HG03354 (cell line): ENCODE measurements at regions not wholly inside any gene's neighbourhood (a gene's known extent, or its start where the extent isn't known, plus 50 kb on each side); places are given as distances from the start of the nearest gene placed in this dataset.
"Not testable (repeated sequence)": the region's sequence is repeated elsewhere in the genome, so short reads cannot be mapped to it uniquely, and the experiment has no call there.

Experiments
- ATAC-seq: cut with Tn5 transposase; IDR thresholded peaks from one replicate; pipeline ENCODE4 v1.9.1; 2021; ENCODE audit warnings: mild to moderate bottlenecking; ENCODE audit not compliant: unreplicated experiment, poor library complexity, severe bottlenecking

DNA sequence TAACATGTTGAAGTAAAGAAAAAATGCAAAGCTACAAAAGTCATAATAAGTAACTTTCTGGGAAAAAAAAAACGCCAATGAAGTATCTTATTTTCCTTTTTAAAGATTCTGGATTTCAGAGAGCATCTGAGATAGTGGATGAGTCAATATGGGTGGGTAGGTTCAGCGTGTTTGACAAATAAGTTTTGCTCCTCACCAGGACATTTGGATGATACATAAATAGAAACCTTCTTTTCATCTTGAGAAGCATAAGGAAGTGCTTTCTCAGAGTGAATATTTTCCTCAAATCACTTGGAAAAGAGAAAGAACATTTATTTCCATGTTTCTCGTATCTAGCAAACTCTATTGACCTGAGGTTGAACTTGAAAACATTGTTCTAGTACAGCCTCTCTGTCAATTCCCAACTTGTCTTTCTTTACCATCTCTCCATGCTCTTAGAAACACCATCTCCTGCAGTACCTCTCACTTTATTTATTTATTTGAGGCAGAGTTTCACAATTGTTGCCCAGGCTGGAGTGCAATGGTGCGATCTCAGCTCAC is 463.2 kb downstream of the KLF5 start:
- no peak for ATAC-seq

DNA sequence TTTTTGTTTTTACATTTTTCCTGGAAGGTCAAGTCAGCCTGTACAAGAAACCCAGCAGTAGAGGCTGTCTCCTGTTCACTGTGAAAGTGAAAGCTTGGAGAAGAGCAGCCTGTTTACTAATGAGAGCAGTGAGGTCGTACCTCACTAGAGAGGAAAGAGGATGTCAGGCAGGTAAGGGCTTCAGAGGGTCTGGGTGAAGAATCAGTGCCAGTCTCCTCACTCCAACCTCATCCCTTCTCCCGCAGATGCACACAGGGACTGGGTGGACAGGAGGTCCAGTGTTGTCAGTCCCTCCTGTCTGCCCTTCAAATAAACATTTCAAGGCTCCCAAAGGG is 462.5 kb downstream of the KLF5 start:
- ATAC-seq, result no peak

DNA sequence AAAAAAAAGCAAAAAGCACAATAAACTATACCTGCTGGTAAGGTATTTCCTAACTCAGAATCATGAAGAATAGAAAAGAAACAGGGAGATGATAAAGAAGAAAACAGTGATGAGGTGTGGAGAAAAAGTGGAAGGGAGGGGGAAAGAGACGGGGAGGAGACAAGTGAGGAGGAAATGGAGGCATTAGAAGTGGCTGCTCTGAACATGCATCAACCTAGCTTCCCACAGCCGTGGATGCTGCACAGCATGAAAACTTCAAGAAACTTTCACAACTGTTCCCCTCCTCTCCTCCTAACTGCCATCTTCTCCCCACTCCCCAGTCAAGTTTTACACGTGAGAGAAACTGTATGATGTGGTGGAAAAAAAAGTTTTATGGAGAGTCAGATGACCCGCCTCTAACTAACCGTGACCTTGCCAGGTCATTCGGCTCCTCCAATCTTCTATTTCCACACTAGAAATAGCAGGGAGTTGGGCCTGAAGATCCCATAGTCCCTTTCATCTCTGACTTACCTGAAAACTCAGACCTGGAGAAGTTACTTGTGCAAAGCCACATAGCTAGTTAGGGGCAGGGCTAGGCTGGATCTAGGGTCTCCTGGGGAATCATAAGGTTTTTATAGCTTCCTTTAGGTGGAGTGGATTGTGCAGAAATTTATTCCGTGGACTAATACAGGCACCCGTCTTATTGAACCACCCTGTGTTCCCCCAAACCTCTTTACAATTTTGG is 461.9 kb downstream of the KLF5 start:
- no peak for ATAC-seq

DNA sequence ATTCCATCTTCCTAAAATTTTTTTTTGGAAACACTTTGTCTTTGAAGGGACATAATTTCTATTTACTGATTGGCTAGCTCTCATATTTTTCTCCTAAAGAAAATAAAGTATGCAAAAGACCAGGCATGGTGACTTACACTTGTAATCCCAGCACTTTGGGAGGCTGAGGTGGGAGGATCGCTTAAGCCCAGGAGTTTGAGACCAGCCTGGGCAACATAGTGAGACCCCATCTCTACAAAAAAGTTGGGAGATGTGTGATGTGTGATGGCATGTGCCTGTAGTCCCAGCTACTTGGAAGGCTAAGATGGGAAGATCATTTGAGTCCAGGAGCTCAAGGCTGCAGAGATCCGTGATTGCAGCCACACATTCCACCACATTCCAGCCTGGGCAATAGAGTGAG is 461.3 kb downstream of the KLF5 start:
- not testable (repeated sequence) for ATAC-seq

DNA sequence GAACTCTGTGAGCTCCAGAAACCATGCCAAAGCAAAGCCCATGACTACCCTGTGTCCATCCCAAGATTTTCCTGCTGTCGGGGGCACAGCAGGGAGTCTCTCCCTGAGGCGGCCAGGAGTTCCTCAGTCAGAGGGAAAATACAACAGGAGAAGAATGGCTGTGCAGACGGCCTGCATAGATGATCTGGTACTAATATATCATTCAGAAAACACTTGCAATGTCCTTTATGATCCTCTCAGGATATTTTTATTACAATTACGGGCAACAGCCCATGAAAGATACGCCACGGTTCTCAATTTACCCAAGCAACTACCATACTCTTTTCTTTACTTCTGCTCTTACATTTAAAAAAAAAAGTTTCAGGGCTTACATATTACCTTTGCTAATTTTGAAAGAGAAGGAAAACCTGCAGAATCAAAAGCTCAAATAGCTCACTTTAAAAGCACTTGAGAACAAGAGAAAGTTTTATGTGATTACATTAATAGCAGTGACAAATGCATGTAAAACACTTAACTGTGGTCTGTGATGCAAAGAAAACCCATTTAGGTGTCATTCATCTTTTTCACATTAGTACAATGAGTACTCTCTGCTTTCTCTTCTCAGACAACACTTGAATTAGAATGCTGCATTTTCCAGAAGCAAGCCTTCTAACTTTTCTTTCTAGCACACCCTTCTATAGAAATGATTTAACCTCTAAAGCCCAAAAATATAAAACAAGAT is 460.8 kb downstream of the KLF5 start:
- ATAC-seq, result no peak

DNA sequence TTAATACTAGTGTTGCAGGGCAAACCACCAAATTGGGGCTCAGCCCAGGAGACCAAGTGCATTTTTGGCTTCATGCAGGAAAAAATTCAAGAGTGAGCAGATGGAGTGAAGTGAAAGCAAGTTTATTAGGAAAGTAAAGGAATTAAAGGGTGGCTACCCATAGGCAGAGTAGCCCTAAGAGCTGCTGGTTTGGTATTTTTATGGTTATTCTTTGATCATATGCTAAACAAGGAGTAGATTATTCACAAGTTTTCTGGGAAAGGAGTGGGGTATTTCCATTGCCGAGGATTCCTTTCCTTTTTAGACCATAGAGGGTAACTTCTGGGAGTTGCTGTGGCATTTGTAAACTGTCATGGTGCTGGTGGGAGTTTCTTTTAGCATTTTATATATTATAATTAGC is 459.0 kb downstream of the KLF5 start:
- ATAC-seq, result no peak

DNA sequence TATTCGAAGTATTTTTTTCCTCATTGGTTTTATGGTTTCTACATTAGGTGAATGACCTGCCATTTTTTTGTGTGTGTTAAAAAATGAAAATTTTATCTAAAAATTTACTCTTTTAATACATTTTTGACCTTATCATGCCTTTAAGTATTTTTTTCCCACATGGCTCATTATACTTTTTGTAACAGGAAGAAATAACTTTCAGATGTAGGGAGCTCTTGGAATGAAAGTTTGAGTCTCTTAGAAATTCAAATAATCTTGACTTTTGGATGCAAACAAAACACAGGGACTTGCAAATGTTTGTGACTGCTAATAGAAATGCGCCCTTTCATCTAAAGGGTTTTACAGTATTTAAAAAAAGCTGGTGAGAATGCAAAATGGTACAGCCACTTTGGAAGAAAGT is 457.9 kb downstream of the KLF5 start:
- no peak for ATAC-seq

DNA sequence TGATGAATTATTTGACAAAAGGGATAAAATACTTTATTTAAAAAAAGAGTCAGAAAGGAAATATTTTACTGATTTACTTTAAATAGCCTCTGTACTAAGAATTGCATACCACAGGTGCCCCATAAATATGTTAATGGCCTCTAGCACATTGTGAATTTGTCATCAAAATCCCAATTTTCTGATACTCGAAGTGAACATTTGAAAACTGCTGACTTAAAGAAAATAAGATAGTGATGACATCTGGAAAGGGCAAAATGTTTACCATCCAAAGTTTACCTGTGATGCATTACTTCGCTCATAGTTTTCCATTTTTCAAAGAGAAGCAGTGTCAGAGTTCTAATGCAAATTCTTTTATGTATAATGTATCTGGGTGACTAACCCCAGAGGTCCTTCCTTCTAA is 455.4 kb downstream of the KLF5 start:
- no peak for ATAC-seq

DNA sequence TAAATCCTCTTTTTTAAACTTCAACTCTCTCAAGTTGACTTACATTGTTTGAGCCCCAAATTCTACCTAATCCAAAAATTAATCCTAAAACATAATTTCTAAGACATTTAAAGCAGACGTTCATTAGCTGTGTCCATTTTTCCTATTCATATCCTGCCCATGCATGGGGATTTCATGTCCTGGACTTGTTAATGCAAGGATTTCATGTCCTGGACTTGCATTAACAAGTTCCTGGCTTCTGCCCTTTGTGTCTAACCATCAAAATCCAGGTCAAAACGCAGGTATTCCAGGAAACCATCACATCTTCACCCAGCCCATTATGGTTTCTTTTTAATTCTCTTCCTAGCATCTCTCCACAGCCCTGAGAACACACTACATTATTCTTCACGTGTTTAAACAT is 454.9 kb downstream of the KLF5 start:
- ATAC-seq, result no peak

DNA sequence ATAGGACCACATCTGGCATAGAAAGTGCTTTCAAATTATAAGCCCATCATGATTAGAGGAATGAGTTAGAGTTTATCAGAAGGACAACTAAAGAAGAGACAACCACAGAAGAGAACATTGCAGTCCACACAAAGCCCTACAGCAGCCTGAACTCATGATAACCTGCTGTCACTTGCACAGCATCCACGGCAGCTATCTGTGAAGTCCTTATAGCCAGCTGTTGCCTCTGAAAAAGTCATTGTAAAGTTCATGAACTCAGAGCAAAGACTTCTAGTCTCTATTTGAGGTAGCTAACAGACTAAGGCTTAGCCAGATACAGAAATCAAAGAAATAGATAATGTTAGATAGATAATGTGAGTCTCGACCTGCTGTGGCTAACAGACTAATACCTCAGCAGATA is 450.0 kb downstream of the KLF5 start:
- ATAC-seq, result no peak

DNA sequence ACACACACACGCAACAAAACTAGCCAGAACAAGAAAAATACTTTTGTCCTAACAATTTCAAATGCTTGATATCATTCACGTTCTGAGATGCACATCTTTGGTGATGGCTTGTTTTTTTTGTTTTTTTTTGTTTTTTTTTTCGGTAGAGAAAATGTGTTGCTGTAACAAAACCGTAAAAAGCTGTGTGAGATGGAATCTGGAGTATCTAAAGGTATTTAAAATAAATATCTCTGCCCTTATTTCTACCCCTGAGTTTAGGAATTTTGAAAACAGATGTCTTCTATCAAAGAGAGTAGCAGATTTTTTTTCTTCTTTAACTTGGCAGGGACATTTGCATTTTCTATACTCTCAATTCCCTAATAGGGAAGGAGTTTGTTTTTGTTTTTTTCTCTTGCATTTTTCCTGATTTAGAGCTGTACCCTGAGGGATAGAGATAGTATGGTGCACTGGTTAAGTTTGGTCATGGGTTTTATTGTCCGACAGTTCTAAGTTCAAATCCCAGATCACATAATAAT is 446.6 kb downstream of the KLF5 start:
- ATAC-seq, result no peak

DNA sequence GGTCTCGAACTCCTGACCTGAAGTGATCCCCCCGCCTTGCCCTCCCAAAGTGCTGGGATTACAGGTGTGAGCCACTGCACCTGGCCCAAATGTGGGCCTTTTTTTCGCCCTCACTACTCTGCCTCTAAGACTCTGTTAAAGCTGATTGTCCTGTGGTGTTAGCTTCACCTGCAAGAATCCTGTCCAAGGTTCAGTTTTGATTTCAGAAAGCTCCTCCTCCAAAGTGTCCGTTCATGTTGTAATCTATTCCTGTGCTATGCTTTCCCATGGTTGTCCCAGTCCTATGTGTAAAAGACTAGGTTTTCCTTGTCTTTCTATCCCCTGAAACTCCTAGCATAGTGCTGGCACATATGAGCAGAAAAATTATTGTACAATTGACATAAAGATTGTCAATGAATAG is 440.9 kb downstream of the KLF5 start:
- ATAC-seq, result no peak

DNA sequence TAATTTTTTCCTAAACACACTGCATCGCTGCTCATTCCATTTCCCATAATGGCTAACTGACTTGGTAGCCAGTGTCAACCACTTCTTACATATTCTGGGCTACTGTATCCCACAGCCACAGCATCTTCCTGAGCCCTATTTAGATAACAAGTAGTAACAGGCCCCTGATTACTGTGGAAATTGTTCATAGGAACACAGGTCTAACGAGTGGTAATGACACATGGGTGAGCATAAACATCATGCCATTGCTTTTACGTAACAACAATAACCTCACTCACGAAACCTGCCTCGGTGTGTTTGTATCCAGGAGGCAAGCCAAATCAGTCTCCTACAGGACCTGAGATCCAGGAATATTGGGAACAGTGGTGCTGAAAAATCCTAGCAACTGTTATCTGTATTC is 438.6 kb downstream of the KLF5 start:
- ATAC-seq, result no peak

DNA sequence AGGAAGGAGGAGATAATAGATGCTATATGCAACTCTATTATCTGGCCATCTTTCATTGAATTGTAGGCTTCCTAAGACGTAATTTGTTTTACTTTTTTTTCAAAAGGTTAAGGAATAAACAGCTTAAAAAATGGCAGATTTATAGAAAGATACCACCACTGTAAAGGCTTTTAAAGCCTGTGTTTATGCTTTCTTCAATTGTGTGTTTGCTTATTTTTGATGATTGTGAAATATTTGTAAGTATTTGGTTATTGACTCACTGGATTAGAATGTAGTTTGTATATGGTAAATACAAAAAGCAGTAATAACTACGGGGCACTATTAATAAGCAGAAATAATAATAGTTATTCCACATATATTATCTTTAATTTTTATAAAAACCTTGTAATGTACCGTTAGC is 437.9 kb downstream of the KLF5 start:
- ATAC-seq, result no peak

DNA sequence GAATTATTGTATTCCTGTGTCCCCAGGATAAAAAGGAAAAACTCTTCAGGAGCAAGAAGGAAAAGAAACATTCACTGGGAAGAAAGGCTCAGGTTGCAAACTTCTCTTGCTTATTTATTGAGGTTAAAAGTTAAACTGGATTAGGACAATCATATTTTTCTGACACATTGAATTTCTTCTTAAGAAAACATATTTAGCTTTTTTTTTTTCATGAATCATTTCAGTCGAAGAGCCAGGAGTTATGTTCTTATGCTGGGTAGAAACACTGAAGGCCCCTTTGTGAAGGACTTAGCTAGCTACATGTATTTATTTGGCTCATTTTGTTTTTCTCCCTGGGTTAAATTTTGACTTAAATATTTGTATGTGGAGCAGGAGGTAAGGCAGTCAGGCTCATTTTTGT is 434.0 kb downstream of the KLF5 start:
- no peak for ATAC-seq

DNA sequence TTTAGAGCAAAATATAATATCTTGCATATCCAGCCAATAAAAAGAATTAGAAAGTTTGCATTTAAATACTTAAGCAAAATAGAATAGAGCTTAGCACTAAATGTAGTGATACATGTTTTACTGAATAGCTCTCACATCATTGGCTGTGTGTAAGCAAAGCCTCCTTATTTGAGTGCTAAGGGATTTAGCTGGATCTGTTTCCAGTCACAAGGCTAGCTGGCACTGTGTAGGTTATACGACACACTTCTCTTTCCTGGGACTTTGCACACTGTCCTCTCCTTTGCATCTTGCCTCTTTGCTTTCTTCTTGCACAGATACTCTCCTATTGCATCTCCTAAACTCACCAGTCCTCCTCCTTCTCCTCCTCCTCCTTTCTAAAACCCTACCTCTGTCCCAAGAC is 423.8 kb downstream of the KLF5 start:
- no peak for ATAC-seq

DNA sequence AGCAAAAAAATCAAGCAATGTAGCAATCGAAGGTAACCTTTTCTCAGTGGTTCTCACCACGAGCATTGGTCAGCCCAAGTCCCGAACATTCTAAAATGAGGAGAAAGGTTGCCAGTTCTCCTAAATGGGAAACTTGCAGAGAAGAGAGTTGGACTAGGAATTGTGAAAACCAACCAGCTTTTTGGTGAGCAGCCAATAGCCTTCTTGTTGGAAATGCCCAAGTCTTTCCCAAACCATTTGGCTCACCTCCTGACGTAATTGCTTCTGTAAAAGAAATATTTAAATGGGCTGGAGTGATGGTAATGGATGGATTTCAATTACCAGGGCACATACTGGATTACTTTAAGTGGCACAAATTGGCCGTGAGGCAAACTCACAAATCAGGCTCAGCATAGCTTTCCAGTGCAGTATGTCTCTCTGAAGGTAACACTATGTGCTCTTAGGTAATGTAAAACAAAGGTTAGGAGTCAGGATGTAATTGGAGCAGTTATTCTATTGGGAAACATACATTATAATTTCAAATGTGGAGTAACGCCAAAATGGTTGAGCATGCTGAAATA is 423.2 kb downstream of the KLF5 start:
- ATAC-seq, result no peak

DNA sequence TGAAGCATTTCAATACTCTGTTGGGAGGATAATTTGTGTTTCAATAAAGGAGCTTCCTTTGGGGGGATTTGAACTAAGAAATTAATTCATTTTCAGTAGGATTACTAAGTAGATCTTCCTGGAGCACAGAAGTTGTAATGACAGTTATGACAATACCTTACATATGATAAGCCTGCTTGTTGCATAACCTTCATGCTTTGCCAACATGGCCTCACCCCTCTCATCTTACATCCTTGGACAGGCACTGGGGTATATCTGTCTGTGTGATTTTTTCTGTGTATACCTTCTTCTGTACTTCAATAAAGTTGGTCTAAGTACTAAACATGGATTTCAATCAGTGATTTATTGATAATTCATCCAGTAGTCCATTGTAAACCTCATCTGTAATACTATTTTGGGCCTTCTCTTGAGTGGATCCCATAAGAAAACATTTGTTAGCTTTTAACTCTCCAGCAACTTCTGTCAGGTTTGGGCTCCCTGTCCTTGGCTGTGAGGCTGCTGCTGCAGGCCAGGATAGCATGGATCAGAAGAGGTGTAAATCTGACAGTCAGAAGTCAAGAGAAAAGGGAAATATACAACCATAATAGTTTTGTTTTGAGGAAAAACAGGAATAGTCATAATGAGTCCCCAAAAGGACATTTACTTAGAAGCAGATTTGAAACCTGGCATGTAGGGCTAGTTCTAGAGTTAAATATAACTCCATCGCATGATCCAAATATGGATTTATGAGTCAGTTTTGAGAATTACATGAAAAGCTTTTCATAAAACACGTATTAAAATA is 422.2 kb downstream of the KLF5 start:
- ATAC-seq, result no peak

DNA sequence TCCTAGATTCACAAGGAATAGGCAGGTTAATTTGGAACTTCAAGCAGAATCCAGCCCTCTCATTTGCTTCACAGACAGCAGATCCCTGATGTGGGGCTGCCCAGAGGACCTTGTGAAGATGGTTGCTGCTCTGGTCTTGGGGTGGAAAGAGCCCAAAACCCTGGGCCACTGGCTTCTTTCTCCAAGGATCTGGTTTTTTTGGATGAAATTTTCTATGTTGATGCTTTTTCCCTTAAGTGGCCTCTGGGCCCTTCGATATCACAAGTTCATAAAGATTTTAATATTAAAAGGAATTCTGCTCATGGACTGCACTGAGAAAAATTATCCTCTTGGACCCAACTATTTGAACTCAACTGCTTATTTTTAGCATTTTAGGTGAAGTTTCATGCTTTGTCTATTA is 421.1 kb downstream of the KLF5 start:
- ATAC-seq, result no peak

DNA sequence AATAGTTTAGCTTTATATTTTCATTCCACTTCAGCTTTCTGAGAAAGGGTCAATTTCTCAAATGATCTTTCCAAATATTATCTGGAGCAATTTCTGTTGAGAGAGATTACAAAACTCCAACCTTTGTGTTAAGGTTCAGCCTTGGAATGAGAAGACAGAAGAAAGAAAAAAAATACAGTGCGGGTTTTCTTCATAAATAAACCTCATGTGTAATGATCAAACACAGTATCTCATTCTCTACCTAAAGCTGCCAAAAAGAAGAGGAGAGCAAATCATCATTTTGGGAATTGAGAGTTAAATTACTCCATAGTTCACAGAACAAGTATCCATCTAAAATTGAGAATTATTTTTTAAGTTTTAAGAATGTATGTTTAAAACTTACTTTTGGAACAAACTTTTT is 420.5 kb downstream of the KLF5 start:
- no peak for ATAC-seq
